ENCODE measurements at regions not wholly inside any gene's neighbourhood (a gene's known extent, or its start where the extent isn't known, plus 50 kb on each side); places are given as distances from the start of the nearest gene placed in this dataset.

DNA sequence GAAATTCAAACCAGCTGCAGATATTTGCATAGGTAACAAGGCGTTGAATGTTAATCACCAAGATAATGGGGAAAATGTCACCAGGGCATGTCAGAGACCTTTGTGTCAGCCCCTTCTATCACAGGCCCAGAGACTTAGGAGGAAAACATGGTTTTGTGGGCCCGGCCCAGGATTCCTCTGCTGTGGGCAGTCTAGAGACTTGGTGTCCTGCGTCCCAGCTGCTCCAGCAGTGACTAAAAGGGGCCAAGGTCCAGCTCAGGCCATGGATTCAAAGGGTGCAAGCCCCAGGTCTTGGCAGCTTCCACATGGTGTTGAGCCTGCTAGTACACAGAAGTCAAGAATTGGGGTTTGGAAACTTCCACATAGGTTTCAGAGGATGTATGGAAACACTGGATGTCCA is 147.5 kb upstream of the ZWINT start:
- DNase-seq = no peak
- ChIA-PET POLR2A (no interaction called here), CTCF (no interaction called here)
- no peaks in the 10 kb centered on the region for H3K36me3 Mint-ChIP-seq (ENCODE audit: low read depth)
- H3K27ac Mint-ChIP-seq = no peak overlapping the region
- ATAC-seq (ENCODE audit: low read depth) = no peak
- TF ChIP-seq CTCF (IDR thresholded peaks at IDR 0.05) = no peak
- H3K4me1 Mint-ChIP-seq = no peaks in the 10 kb centered on the region
- H3K4me3 Mint-ChIP-seq = no peak overlapping the region
- intact Hi-C loops (cut with micrococcal nuclease) = no loop called here
- H3K9me3 Mint-ChIP-seq = peaks cover 2% of the 10 kb centered on the region
- no peaks in the 10 kb centered on the region for H3K27me3 Mint-ChIP-seq

GRCh38 chr10:56507033-56507432 is 146.0 kb upstream of the ZWINT start:
- no peak for DNase-seq
- Mint-ChIP-seq H3K9me3 (peaks cover 2% of the 10 kb centered on the region), H3K27ac (no peak overlapping the region), H3K4me3 (no peak overlapping the region), H3K27me3 (no peaks in the 10 kb centered on the region), H3K36me3 (ENCODE audit: low read depth) (no peaks in the 10 kb centered on the region), H3K4me1 (no peaks in the 10 kb centered on the region)
- ChIA-PET POLR2A (no interaction called here), CTCF (no interaction called here)
- intact Hi-C loops (cut with micrococcal nuclease) = no loop called here
- ATAC-seq (ENCODE audit: low read depth) = no peak
- no peak for TF ChIP-seq CTCF (IDR thresholded peaks at IDR 0.05)

- POLR2A ChIA-PET = no interaction called here
- peaks cover 2% of the 10 kb centered on the region for H3K9me3 Mint-ChIP-seq
- no peak for ATAC-seq (ENCODE audit: low read depth)
- TF ChIP-seq CTCF (IDR thresholded peaks at IDR 0.05) = no peak
- CTCF ChIA-PET = no interaction called here
- intact Hi-C loops (cut with micrococcal nuclease) = no loop called here
- no peaks in the 10 kb centered on the region for H3K27me3 Mint-ChIP-seq
- DNase-seq = no peak
- H3K27ac Mint-ChIP-seq = no peak overlapping the region
- H3K4me1 Mint-ChIP-seq = no peaks in the 10 kb centered on the region
- no peak overlapping the region for H3K4me3 Mint-ChIP-seq
- H3K36me3 Mint-ChIP-seq (ENCODE audit: low read depth) = no peaks in the 10 kb centered on the region
Measured at GRCh38 chr10:56505555-56505954, 144.5 kb upstream of the ZWINT start.

- H3K9me3 Mint-ChIP-seq = peaks cover 2% of the 10 kb centered on the region
- no peaks in the 10 kb centered on the region for H3K27me3 Mint-ChIP-seq
- H3K27ac Mint-ChIP-seq = no peak overlapping the region
- no peak overlapping the region for H3K4me3 Mint-ChIP-seq
- H3K4me1 Mint-ChIP-seq = no peaks in the 10 kb centered on the region
- POLR2A ChIA-PET = no interaction called here
- DNase-seq = no peak
- no peaks in the 10 kb centered on the region for H3K36me3 Mint-ChIP-seq (ENCODE audit: low read depth)
- ATAC-seq (ENCODE audit: low read depth) = no peak
- intact Hi-C loops (cut with micrococcal nuclease) = no loop called here
- no peak for TF ChIP-seq CTCF (IDR thresholded peaks at IDR 0.05)
- CTCF ChIA-PET = no interaction called here
Measured at GRCh38 chr10:56496186-56496486, 135.1 kb upstream of the ZWINT start.

DNA sequence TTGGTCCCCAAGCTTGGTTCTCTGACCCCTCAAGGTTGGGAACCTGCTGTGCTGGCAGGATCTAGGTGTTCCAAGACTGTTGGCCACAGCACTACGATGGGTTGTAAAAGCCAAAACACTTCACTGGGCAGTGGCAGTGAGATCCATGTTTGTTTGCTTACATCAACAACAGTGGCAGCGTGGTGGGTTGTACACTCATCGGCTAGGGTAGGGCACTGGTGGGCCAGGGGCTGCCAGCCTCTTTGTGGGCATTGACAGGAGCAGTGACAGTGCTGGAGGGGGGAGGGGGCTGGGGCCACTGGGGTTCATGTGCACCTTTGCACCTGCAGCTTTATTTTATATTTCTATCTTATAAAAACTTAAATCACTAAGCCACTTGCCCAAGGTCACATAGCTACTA is 126.7 kb upstream of the ZWINT start:
- ATAC-seq (ENCODE audit: low read depth) = no peak
- intact Hi-C loops (cut with micrococcal nuclease) = no loop called here
- Mint-ChIP-seq H3K27me3 (no peaks in the 10 kb centered on the region), H3K36me3 (ENCODE audit: low read depth) (no peaks in the 10 kb centered on the region), H3K9me3 (peaks cover 7% of the 10 kb centered on the region), H3K27ac (no peak overlapping the region), H3K4me3 (no peak overlapping the region), H3K4me1 (no peaks in the 10 kb centered on the region)
- POLR2A ChIA-PET = no interaction called here
- DNase-seq = no peak
- TF ChIP-seq CTCF (IDR thresholded peaks at IDR 0.05) = no peak
- CTCF ChIA-PET = no interaction called here

Measured in activated B cell treated with CpG ODN at 0.5 μM for 24 hours (primary cell).